Stimulated activated CD8-positive, alpha-beta memory T cell treated with anti-CD3 and anti-CD28 coated beads, Interleukin-2, amount 100 ng/mL, for 48 hours (primary cell): ENCODE measurements at regions not wholly inside any gene's neighbourhood (a gene's known extent, or its start where the extent isn't known, plus 50 kb on each side); places are given as distances from the start of the nearest gene placed in this dataset.

ENCODE experiments used
- DNase-seq, 2 donors: peaks; one replicate each; pipeline ENCODE4 v3.0.0-alpha.2; 2020; ENCODE audit warnings: low read depth in 2 of 2

DNA sequence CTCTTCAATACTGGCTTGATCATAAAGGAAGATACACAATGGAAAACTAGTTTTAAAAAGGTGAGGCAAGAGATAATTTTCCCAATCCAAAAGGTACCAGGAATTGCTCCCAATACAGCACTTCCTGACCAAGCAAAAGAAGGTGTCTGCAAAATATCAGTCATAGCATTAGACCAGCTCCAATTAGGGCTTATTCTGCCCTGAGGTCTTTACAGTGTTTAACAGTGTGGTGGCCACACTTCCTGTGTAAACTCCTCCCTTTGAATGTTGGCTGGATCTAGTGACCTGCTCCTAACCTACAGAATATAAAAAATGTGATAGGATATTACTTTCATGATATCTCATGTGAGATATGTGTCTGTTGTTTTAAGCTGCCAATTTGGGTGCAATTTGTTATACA is 57.1 kb upstream of the BTN3A2 start:
- no peak for DNase-seq

DNA sequence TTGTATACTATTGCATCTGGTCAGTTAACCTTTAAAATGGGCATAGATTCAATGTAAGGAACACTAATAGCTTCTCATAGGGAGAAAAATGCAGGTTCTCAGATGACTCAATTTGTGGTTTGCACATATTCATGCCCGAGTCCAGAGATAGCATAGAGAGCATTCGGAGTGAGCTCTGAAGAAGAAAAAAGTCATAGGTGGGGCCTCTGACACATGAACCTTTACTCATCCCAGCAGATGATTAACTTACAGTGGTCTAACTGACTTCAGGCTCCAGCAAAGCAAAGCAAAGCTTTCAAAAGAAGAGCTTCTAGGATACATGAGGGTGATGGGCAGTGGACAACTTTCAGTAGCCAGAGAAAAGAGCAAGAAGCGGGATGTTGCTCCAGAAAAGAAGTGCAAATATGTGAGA is 55.3 kb upstream of the BTN3A2 start:
- no peak for DNase-seq

DNA sequence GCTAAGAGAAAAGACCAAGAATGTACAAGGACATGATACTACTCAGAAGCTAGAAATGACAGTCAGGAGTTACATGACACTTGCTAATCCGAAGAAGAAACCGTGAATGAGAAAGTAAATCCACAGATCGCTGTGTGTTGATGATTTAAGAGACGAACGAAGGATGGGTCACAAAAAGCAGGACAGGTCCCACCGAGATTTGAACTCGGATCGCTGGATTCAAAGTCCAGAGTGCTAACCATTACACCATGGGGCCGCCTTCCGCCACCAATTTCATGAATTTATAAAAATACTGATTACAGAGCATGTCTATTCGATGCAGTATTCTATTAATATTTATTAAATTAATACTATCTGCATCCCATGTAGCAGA is 54.0 kb upstream of the BTN3A2 start:
- peak in 1 of 2 donors; percentile 55 for DNase-seq

DNA sequence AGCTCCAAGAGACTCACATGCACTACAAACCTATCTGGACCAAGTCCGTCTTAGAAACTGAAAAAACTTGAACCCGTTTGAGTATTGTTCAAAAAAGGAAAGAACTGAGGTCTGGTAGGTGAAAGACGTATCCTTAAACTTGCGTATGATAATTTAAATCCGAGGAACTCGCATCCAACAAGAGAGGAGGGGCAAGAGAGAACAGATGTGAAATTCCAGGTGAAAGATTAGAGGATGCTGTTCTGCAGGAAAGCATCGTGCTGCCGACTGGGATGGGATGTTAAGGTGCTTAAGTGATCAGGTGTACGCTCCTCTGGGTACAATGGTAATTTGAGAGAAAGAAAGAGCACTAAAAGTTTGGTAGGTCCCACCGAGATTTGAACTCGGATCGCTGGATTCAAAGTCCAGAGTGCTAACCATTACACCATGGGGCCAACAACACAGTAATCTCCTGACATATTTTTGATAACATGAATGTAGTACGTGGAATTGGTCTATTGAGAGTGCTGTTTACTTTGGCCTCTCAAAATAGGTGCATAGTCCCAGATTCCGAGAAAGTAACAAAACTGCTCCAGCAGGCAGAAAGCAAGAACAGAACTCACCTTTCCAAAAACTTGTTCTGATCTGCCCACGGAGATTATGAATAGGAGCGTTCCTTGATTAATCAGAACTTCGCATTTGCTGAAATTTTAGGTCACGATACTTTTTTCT is 53.5 kb upstream of the BTN3A2 start:
- DNase-seq = peak in 1 of 2 donors; percentile 30

DNA sequence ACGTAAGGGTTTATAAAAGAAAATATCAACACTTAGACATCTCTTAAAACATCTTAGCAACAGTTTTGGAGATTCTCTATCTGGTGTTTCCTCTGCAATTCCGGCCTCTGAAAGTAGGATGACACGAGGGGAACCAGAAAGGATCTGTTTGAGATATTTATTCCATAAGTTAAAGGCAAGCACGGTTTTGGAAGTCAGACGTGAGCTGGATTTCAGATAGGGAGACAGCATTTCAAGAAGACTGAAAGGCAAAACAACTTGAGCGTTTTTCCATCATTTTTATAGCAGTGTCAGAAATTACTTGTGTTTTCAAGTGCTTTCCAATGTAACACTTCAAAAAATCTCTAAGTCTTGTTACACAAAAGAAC is 52.9 kb upstream of the BTN3A2 start:
- no peak for DNase-seq

DNA sequence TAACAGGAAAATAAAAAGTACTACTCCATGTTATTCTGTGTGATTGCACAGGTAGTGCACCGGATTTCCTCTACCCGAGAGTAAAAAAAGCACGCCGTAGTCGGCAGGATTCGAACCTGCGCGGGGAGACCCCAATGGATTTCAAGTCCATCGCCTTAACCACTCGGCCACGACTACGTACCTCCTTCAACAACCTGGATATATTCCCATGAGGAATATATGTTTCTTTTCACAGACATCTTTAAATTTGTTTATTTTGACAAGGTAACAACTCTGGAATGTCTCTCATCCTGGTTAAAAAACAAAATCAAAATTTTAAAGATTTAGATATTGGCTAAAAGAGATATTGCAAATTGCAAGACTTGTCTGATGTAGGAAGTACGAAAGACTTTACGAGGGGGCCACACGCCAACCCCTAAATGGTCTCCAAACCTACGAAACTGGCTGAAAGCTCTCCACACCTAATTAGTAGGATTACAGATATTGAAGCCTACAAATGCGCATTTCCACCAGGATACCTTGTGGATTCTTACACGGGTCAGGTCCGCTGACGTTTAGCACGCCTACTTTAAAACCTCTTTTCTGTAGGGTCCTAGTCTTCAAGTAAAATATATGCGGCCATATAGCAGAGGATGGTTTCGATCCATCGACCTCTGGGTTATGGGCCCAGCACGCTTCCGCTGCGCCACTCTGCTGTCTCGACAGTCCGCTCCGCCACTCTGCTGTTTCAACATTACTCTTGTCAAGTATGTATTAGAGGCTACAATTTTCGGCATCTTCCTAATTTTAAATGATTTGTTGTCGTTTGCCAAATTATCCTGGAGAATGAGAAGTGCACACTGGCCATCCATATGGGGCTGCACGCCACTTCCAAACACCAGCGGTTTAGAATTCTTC is 52.2 kb upstream of the BTN3A2 start:
- DNase-seq = peak; percentile 67 to 78
